HG02884 (cell line): ENCODE measurements at regions not wholly inside any gene's neighbourhood (a gene's known extent, or its start where the extent isn't known, plus 50 kb on each side); places are given as distances from the start of the nearest gene placed in this dataset.

Source experiments
- ATAC-seq: cut with Tn5 transposase; IDR thresholded peaks from one replicate; pipeline ENCODE4 v1.9.1; 2021; ENCODE audit warnings: mild to moderate bottlenecking, moderate library complexity; ENCODE audit not compliant: unreplicated experiment

- ATAC-seq, result no peak
These were observed 213.2 kb upstream of the DIO3 start for GRCh38 chr14:101347893-101348777.

GRCh38 chr14:101349108-101349507, 212.2 kb upstream of the DIO3 start:
- ATAC-seq, result no peak

GRCh38 chr14:101350021-101350420, 211.3 kb upstream of the DIO3 start:
- ATAC-seq, result no peak

GRCh38 chr14:101350691-101351090, 210.6 kb upstream of the DIO3 start:
- ATAC-seq, result no peak

- ATAC-seq, result no peak
These were observed 210.1 kb upstream of the DIO3 start for GRCh38 chr14:101351146-101351545.

GRCh38 chr14:101351769-101352168, 209.5 kb upstream of the DIO3 start:
- ATAC-seq, result no peak

GRCh38 chr14:101352567-101352966, 208.7 kb upstream of the DIO3 start:
- ATAC-seq, result no peak

GRCh38 chr14:101353422-101353821, 207.9 kb upstream of the DIO3 start:
- ATAC-seq, result no peak

GRCh38 chr14:101354726-101355125, 206.6 kb upstream of the DIO3 start:
- ATAC-seq, result no peak

- ATAC-seq, result no peak
These were observed 206.0 kb upstream of the DIO3 start for GRCh38 chr14:101355284-101355683.

- ATAC-seq, result no peak
These were observed 204.3 kb upstream of the DIO3 start for GRCh38 chr14:101357038-101357437.

- ATAC-seq, result no peak
These were observed 203.6 kb upstream of the DIO3 start for GRCh38 chr14:101357559-101358319.

- no peak for ATAC-seq
These were observed 202.8 kb upstream of the DIO3 start for GRCh38 chr14:101358320-101359125.

GRCh38 chr14:101359221-101360053, 201.9 kb upstream of the DIO3 start:
- ATAC-seq, result no peak

- ATAC-seq, result no peak
These were observed 201.0 kb upstream of the DIO3 start for GRCh38 chr14:101360054-101360911.

- ATAC-seq, result no peak
These were observed 200.3 kb upstream of the DIO3 start for GRCh38 chr14:101361044-101361443.

- no peak for ATAC-seq
These were observed 199.6 kb upstream of the DIO3 start for GRCh38 chr14:101361451-101362433.

GRCh38 chr14:101362529-101363260, 198.6 kb upstream of the DIO3 start:
- no peak for ATAC-seq
